ENCODE measurements at regions not wholly inside any gene's neighbourhood (a gene's known extent, or its start where the extent isn't known, plus 50 kb on each side); places are given as distances from the start of the nearest gene placed in this dataset.
"Not testable (repeated sequence)": the region's sequence is repeated elsewhere in the genome, so short reads cannot be mapped to it uniquely, and the experiment has no call there.

- no peaks in the 10 kb centered on the region for H3K79me2 ChIP-seq (ENCODE audit: insufficient read depth, low read length)
- H3K27me3 ChIP-seq (ENCODE audit: insufficient read depth, low read length): peaks cover 12% of the 10 kb centered on the region; the same call in 1 of the 2 replicates
- H3K9me2 ChIP-seq (ENCODE audit: low read depth, low read length): no peaks in the 10 kb centered on the region
- no peak overlapping the region for H3K9ac ChIP-seq (ENCODE audit: low read length)
- no peaks in the 10 kb centered on the region for H4K20me1 ChIP-seq (ENCODE audit: insufficient read depth, low read length)
- no peaks in the 10 kb centered on the region for H3K4me1 ChIP-seq (ENCODE audit: insufficient read depth, low read length, severe bottlenecking)
- no peak overlapping the region for H2AFZ ChIP-seq (ENCODE audit: low read length)
- H3K4me3 ChIP-seq (ENCODE audit: low read depth, low read length, poor library complexity, severe bottlenecking): no peak overlapping the region
- no peaks in the 10 kb centered on the region for H3K9me3 ChIP-seq (ENCODE audit: low read length)
- H3K27ac ChIP-seq (ENCODE audit: low read depth, low read length, poor library complexity, severe bottlenecking): no peak overlapping the region
- no peaks in the 10 kb centered on the region for H3F3A ChIP-seq (ENCODE audit: insufficient read depth, low read length)
- no peak overlapping the region for H3K4me2 ChIP-seq (ENCODE audit: low read length)
- no peak for TF ChIP-seq EZH2 (IDR thresholded peaks at IDR 0.05; ENCODE audit: borderline replicate concordance, low read length)
- no peak for TF ChIP-seq CTCF (IDR thresholded peaks at IDR 0.05; ENCODE audit: low read length)
- H3K36me3 ChIP-seq (ENCODE audit: insufficient read depth, low read length): no peaks in the 10 kb centered on the region
Observed at GRCh38 chr20:50446351-50447101, 63.7 kb upstream of the PTPN1 start.

GRCh38 chr20:50447102-50447804, 62.9 kb upstream of the PTPN1 start:
- no peak overlapping the region for H3K4me2 ChIP-seq (ENCODE audit: low read length)
- H3K9ac ChIP-seq (ENCODE audit: low read length): no peak overlapping the region
- peaks cover 12% of the 10 kb centered on the region; the same call in 1 of the 2 replicates for H3K27me3 ChIP-seq (ENCODE audit: insufficient read depth, low read length)
- no peaks in the 10 kb centered on the region for H3K36me3 ChIP-seq (ENCODE audit: insufficient read depth, low read length)
- no peaks in the 10 kb centered on the region for H3K79me2 ChIP-seq (ENCODE audit: insufficient read depth, low read length)
- no peak overlapping the region for H3K4me3 ChIP-seq (ENCODE audit: low read depth, low read length, poor library complexity, severe bottlenecking)
- H3K9me2 ChIP-seq (ENCODE audit: low read depth, low read length): no peaks in the 10 kb centered on the region
- no peaks in the 10 kb centered on the region for H3K9me3 ChIP-seq (ENCODE audit: low read length)
- TF ChIP-seq EZH2 (IDR thresholded peaks at IDR 0.05; ENCODE audit: borderline replicate concordance, low read length) (no peak), CTCF (IDR thresholded peaks at IDR 0.05; ENCODE audit: low read length) (no peak)
- H3K4me1 ChIP-seq (ENCODE audit: insufficient read depth, low read length, severe bottlenecking): no peaks in the 10 kb centered on the region
- H3K27ac ChIP-seq (ENCODE audit: low read depth, low read length, poor library complexity, severe bottlenecking): no peak overlapping the region
- no peaks in the 10 kb centered on the region for H3F3A ChIP-seq (ENCODE audit: insufficient read depth, low read length)
- no peak overlapping the region for H2AFZ ChIP-seq (ENCODE audit: low read length)
- no peaks in the 10 kb centered on the region for H4K20me1 ChIP-seq (ENCODE audit: insufficient read depth, low read length)

- Histone ChIP-seq H3K27ac (ENCODE audit: low read depth, low read length, poor library complexity, severe bottlenecking) (no peak overlapping the region), H3K9me3 (ENCODE audit: low read length) (no peaks in the 10 kb centered on the region), H3K27me3 (ENCODE audit: insufficient read depth, low read length) (peaks cover 12% of the 10 kb centered on the region; the same call in 1 of the 2 replicates), H3K9me2 (ENCODE audit: low read depth, low read length) (no peaks in the 10 kb centered on the region), H3K36me3 (ENCODE audit: insufficient read depth, low read length) (no peaks in the 10 kb centered on the region), H3K4me2 (ENCODE audit: low read length) (no peak overlapping the region), H4K20me1 (ENCODE audit: insufficient read depth, low read length) (no peaks in the 10 kb centered on the region), H3K9ac (ENCODE audit: low read length) (no peak overlapping the region), H3K4me3 (ENCODE audit: low read depth, low read length, poor library complexity, severe bottlenecking) (no peak overlapping the region), H3F3A (ENCODE audit: insufficient read depth, low read length) (no peaks in the 10 kb centered on the region), H3K4me1 (ENCODE audit: insufficient read depth, low read length, severe bottlenecking) (no peaks in the 10 kb centered on the region), H2AFZ (ENCODE audit: low read length) (no peak overlapping the region), H3K79me2 (ENCODE audit: insufficient read depth, low read length) (no peaks in the 10 kb centered on the region)
- TF ChIP-seq CTCF (IDR thresholded peaks at IDR 0.05; ENCODE audit: low read length) (no peak), EZH2 (IDR thresholded peaks at IDR 0.05; ENCODE audit: borderline replicate concordance, low read length) (no peak)
Observed at GRCh38 chr20:50447817-50448216, 62.4 kb upstream of the PTPN1 start.

- H3K4me2 ChIP-seq (ENCODE audit: low read length); H3K36me3 ChIP-seq (ENCODE audit: insufficient read depth, low read length); H3K9me3 ChIP-seq (ENCODE audit: low read length); H2AFZ ChIP-seq (ENCODE audit: low read length); H3K79me2 ChIP-seq (ENCODE audit: insufficient read depth, low read length); H3K27ac ChIP-seq (ENCODE audit: low read depth, low read length, poor library complexity, severe bottlenecking); H3K4me3 ChIP-seq (ENCODE audit: low read depth, low read length, poor library complexity, severe bottlenecking); H3K4me1 ChIP-seq (ENCODE audit: insufficient read depth, low read length, severe bottlenecking); H3K9me2 ChIP-seq (ENCODE audit: low read depth, low read length); H4K20me1 ChIP-seq (ENCODE audit: insufficient read depth, low read length); H3K9ac ChIP-seq (ENCODE audit: low read length); H3F3A ChIP-seq (ENCODE audit: insufficient read depth, low read length): not testable (repeated sequence)
- H3K27me3 ChIP-seq (ENCODE audit: insufficient read depth, low read length): peaks cover 12% of the 10 kb centered on the region; the same call in 1 of the 2 replicates
Observed at GRCh38 chr20:50448625-50449403, 61.4 kb upstream of the PTPN1 start.
